B cell (primary cell): ENCODE measurements at regions not wholly inside any gene's neighbourhood (a gene's known extent, or its start where the extent isn't known, plus 50 kb on each side); places are given as distances from the start of the nearest gene placed in this dataset.

Source experiments
- ATAC-seq: fragments of 200-7000 bp; cut with Tn5 transposase; one replicate; pipeline ENCODE4 v1.10.0; 2021; ENCODE audit warnings: low read depth, mild to moderate bottlenecking, moderate number of reproducible peaks, moderate library complexity
- CTCF ChIA-PET: fragments of 350-600 bp; sonication (Branson Sonifier 250); formaldehyde crosslinking; loops from one replicate; lab custom pipeline; 2021; ENCODE audit warnings: antibody characterized with exemption, inconsistent platforms; lab: Charles Lee
- POLR2A ChIA-PET: fragments of 350-600 bp; sonication (Branson Sonifier 250); formaldehyde crosslinking; loops from one replicate; lab custom pipeline; 2021; ENCODE audit warnings: antibody characterized with exemption; lab: Charles Lee
- DNase-seq: peaks from one replicate; pipeline ENCODE4 v3.0.0; 2013
- H2AFZ ChIP-seq: 2 replicates; pipeline ENCODE4 v1.6.1; 2012; ENCODE audit warnings: mild to moderate bottlenecking, low read depth, low read length; ENCODE audit not compliant: insufficient read depth, poor library complexity, severe bottlenecking
- H3K27ac ChIP-seq, 2 donors: 1 replicate in 1 of 2; 2 replicates in 1 of 2; pipeline ENCODE4 v1.5.1; 2012 to 2013; ENCODE audit warnings: low read length in 2 of 2, mild to moderate bottlenecking in 2 of 2, moderate library complexity in 1 of 2
- H3K27me3 ChIP-seq, 4 experiments: fragments of 200-600 bp in 1 of 4; sonication (generic) in 1 of 4; replicated peaks in 1 of 4; 1 replicate in 2 of 4; 2 replicates in 2 of 4; pipeline versions ENCODE4 v1.6.1 to v1.7.0; 2013 to 2016; ENCODE audit warnings: low read length in 3 of 4, mild to moderate bottlenecking in 2 of 4, mixed read lengths in 1 of 4, moderate library complexity in 1 of 4; ENCODE audit not compliant: insufficient read depth in 4 of 4, control insufficient read depth in 3 of 4; ENCODE audit errors: control extremely low read depth in 1 of 4
- H3K36me3 ChIP-seq, 2 experiments: replicated peaks in 1 of 2; 1 replicate in 1 of 2; 2 replicates in 1 of 2; pipeline versions ENCODE4 v1.6.1 to v1.7.1; 2013; ENCODE audit warnings: low read length in 1 of 2; ENCODE audit not compliant: insufficient read depth in 2 of 2, control insufficient read depth in 1 of 2; ENCODE audit errors: control extremely low read depth in 1 of 2, extremely low read depth in 1 of 2
- H3K4me1 ChIP-seq, 2 donors: fragments of 200-600 bp in 1 of 2; sonication (generic) in 1 of 2; 1 replicate in 1 of 2; 2 replicates in 1 of 2; pipeline versions ENCODE4 v1.5.1 to v1.6.1; 2013 to 2017; ENCODE audit warnings: low read length in 2 of 2; ENCODE audit not compliant: control insufficient read depth in 2 of 2, insufficient read depth in 2 of 2
- H3K4me2 ChIP-seq: replicated peaks from 2 replicates; pipeline ENCODE3; 2012; ENCODE audit warnings: mild to moderate bottlenecking, low read depth, low read length; ENCODE audit not compliant: poor library complexity, severe bottlenecking
- H3K4me3 ChIP-seq, 5 experiments: fragments of 200-600 bp in 1 of 5; sonication (generic) in 1 of 5; 1 replicate in 3 of 5; 2 replicates in 2 of 5; pipeline versions ENCODE4 v1.5.1 to v1.7.0; 2011 to 2016; ENCODE audit warnings: low read length in 4 of 5, mild to moderate bottlenecking in 4 of 5, low read depth in 2 of 5, control low read depth in 1 of 5, moderate library complexity in 1 of 5; ENCODE audit not compliant: insufficient read depth in 1 of 5; ENCODE audit errors: control extremely low read depth in 1 of 5, extremely low read depth in 1 of 5
- H3K79me2 ChIP-seq: fragments of 200-600 bp; sonication (generic); one replicate; pipeline ENCODE4 v1.6.0; 2016; ENCODE audit warnings: low read length; ENCODE audit not compliant: control insufficient read depth, insufficient read depth
- H3K9ac ChIP-seq: fragments of 200-600 bp; sonication (generic); 2 replicates; pipeline ENCODE4 v1.6.1; 2017; ENCODE audit warnings: mild to moderate bottlenecking, low read length, moderate library complexity
- H3K9me3 ChIP-seq, 3 donors: one replicate each; pipeline versions ENCODE4 v1.6.1 to v1.7.1; 2013; ENCODE audit warnings: low read length in 2 of 3; ENCODE audit not compliant: control insufficient read depth in 2 of 3, insufficient read depth in 1 of 3; ENCODE audit errors: control extremely low read depth in 1 of 3
- H4K20me1 ChIP-seq: 2 replicates; pipeline ENCODE4 v1.6.0; 2012; ENCODE audit warnings: mild to moderate bottlenecking, low read length; ENCODE audit not compliant: insufficient read depth, control insufficient read depth, poor library complexity, severe bottlenecking
- H3K27ac Mint-ChIP-seq: one replicate; pipeline ENCODE4 v1.8.0; 2021; ENCODE audit warnings: mixed read lengths
- H3K27me3 Mint-ChIP-seq: one replicate; pipeline ENCODE4 v1.8.0; 2021; ENCODE audit warnings: mixed read lengths
- H3K4me1 Mint-ChIP-seq: one replicate; pipeline ENCODE4 v1.8.0; 2021; ENCODE audit warnings: mixed read lengths
- H3K4me3 Mint-ChIP-seq: one replicate; pipeline ENCODE4 v1.8.0; 2021; ENCODE audit warnings: mixed read lengths
- H3K9me3 Mint-ChIP-seq: one replicate; pipeline ENCODE4 v1.8.0; 2022; ENCODE audit warnings: mixed read lengths; ENCODE audit not compliant: insufficient read depth
- CTCF ChIP-seq: fragments of 200-600 bp; IDR thresholded peaks from one replicate; pipeline ENCODE4 v1.8.0; 2022; ENCODE audit warnings: antibody characterized with exemption, mild to moderate bottlenecking
- EZH2 ChIP-seq: IDR thresholded peaks from 2 replicates; pipeline ENCODE4 v1.6.1; 2012; ENCODE audit warnings: borderline replicate concordance, low read depth, mild to moderate bottlenecking, moderate library complexity, low read length; ENCODE audit not compliant: insufficient read depth, poor library complexity, severe bottlenecking
- WGBS: methylation state at CpG from one replicate; pipeline ENCODE4 v1.1.5; 2013; ENCODE audit warnings: missing lambda C conversion rate; ENCODE audit not compliant: insufficient coverage; 5-methylcytosine and 5-hydroxymethylcytosine counted together
- intact Hi-C: fragments of 100-400 bp; cut with micrococcal nuclease; formaldehyde crosslinking; loops from one replicate; pipeline ENCODE4 v1.10.0; 2022

- no peaks in the 10 kb centered on the region for H3K79me2 ChIP-seq
- intact Hi-C loops = no loop called here
- no peaks in the 10 kb centered on the region for H3K4me1 ChIP-seq
- H3K4me3 Mint-ChIP-seq = no peak overlapping the region
- 92% methylated on average over 46 of the region's 48 CpGs for WGBS
- no peaks in the 10 kb centered on the region for H4K20me1 ChIP-seq
- POLR2A ChIA-PET = no interaction called here
- H3K27me3 ChIP-seq = no peaks in the 10 kb centered on the region
- H3K9me3 ChIP-seq = peaks cover 0 to 17% (median 0%) of the 10 kb centered on the region in 3 donors
- H3K27ac Mint-ChIP-seq = no peak overlapping the region
- no peak overlapping the region for H2AFZ ChIP-seq
- no peak overlapping the region for H3K27ac ChIP-seq
- H3K9ac ChIP-seq = no peak overlapping the region
- no peak overlapping the region for H3K4me3 ChIP-seq
- no peak for TF ChIP-seq CTCF
- no peaks in the 10 kb centered on the region for H3K27me3 Mint-ChIP-seq
- no peaks in the 10 kb centered on the region for H3K4me1 Mint-ChIP-seq
- no peaks in the 10 kb centered on the region for H3K36me3 ChIP-seq
- CTCF ChIA-PET = no interaction called here
- DNase-seq (no peak), ATAC-seq (no peak)
- no peak overlapping the region for H3K4me2 ChIP-seq
- no peaks in the 10 kb centered on the region for H3K9me3 Mint-ChIP-seq
These were observed 90.5 kb downstream of the PDGFA start for GRCh38 chr7:428927-429827.

- ATAC-seq (no peak), DNase-seq (no peak)
- Histone ChIP-seq H3K36me3 (no peaks in the 10 kb centered on the region), H3K79me2 (no peaks in the 10 kb centered on the region), H4K20me1 (no peaks in the 10 kb centered on the region), H3K27ac (no peak overlapping the region), H3K4me1 (no peaks in the 10 kb centered on the region), H3K9me3 (peaks cover 0 to 19% (median 0%) of the 10 kb centered on the region in 3 donors), H2AFZ (no peak overlapping the region), H3K9ac (no peak overlapping the region), H3K4me3 (no peak overlapping the region), H3K27me3 (no peaks in the 10 kb centered on the region), H3K4me2 (no peak overlapping the region)
- Mint-ChIP-seq H3K27ac (no peak overlapping the region), H3K27me3 (no peaks in the 10 kb centered on the region), H3K4me1 (no peaks in the 10 kb centered on the region), H3K9me3 (no peaks in the 10 kb centered on the region), H3K4me3 (no peak overlapping the region)
- POLR2A ChIA-PET = no interaction called here
- CTCF ChIA-PET = no interaction called here
- WGBS = 93% methylated on average over 20 of the region's 20 CpGs
- intact Hi-C loops = no loop called here
- no peak for TF ChIP-seq EZH2
These were observed 89.8 kb downstream of the PDGFA start for GRCh38 chr7:429828-430180.
